OCI-LY7 (cell line): ENCODE measurements at regions not wholly inside any gene's neighbourhood (a gene's known extent, or its start where the extent isn't known, plus 50 kb on each side); places are given as distances from the start of the nearest gene placed in this dataset.

Source experiments
- EZH2phosphoT487 ChIP-seq: fragments of 200-600 bp; sonication (generic); IDR thresholded peaks from 2 replicates; pipeline ENCODE4 v1.6.1; 2018; ENCODE audit warnings: low read depth, borderline replicate concordance, mild to moderate bottlenecking, mixed run types, antibody characterized with exemption, low read length, moderate library complexity, mixed read lengths
- TF ChIP-seq, protein P1 (sequence below): fragments of 200-600 bp; sonication (generic); conservative IDR thresholded peaks from 2 replicates; pipeline ENCODE4 v1.5.1; 2014; ENCODE audit warnings: mild to moderate bottlenecking, antibody characterized with exemption, low read length, moderate library complexity, mixed read lengths

DNA sequence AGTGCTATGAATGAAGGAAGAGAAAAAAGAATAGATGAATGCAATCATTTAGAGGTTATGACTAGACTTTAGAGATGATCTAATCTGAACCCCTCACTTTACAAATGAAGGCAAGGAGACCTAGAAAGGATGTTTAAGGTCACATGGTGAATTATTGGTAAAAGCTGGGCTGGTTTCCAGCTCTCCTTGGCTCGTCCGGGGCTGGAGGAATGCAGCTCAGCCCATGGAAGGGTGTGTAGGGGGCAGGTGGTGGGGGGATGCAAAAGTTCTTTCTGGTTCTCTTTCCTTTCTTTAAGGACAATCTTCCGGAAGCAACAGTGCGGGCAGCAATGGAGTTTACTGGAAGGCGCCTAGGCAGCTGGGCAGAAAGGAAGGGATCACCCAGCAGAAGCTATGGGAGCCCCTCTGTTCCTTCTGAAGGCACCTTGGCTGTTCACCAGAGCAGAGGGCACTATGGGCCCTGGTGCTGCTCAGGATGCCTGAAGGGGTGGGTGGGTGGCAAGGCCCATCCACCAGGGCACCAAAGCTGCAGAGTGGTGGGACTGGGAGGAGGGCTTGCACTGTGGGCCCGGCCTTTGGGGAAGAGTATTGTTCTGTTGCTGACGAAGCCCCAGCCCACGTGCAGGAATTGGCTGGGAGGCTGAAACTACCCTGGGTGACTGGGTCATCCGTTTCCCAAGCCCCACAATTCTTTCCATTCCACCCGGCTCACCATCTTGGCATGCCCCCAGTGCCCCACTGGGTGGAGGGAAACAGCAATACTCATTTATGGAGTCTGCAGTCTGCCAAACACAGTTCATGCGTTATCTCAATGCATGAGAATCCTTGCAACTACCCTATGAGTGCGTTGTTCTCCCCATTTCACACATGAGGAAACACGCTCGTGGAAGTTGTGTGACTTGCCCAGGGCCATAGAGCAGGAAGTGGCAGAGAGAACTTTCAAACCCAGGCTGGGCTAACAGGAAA lies 78.2 kb downstream of the IRF2BPL start:
- TF ChIP-seq, protein P1, sequence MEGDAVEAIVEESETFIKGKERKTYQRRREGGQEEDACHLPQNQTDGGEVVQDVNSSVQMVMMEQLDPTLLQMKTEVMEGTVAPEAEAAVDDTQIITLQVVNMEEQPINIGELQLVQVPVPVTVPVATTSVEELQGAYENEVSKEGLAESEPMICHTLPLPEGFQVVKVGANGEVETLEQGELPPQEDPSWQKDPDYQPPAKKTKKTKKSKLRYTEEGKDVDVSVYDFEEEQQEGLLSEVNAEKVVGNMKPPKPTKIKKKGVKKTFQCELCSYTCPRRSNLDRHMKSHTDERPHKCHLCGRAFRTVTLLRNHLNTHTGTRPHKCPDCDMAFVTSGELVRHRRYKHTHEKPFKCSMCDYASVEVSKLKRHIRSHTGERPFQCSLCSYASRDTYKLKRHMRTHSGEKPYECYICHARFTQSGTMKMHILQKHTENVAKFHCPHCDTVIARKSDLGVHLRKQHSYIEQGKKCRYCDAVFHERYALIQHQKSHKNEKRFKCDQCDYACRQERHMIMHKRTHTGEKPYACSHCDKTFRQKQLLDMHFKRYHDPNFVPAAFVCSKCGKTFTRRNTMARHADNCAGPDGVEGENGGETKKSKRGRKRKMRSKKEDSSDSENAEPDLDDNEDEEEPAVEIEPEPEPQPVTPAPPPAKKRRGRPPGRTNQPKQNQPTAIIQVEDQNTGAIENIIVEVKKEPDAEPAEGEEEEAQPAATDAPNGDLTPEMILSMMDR: no peak
- TF ChIP-seq EZH2phosphoT487: no peak
